Lung (tissue), 11 donors: ENCODE measurements at regions not wholly inside any gene's neighbourhood (a gene's known extent, or its start where the extent isn't known, plus 50 kb on each side); places are given as distances from the start of the nearest gene placed in this dataset.
"Not testable (repeated sequence)": the region's sequence is repeated elsewhere in the genome, so short reads cannot be mapped to it uniquely, and the experiment has no call there.

Experiments used
- ATAC-seq: fragments of 200-7000 bp; cut with Tn5 transposase; one replicate; pipeline ENCODE4 v1.9.1; 2020; ENCODE audit warnings: moderate number of reproducible peaks; ENCODE audit not compliant: insufficient read depth, low FRiP score
- DNase-seq, 3 donors: peaks; one replicate each; pipeline ENCODE4 v3.0.0-alpha.2; 2013 to 2017
- H3K27ac ChIP-seq, 2 donors: one replicate each; pipeline ENCODE4 v1.5.1; 2013; ENCODE audit warnings: mild to moderate bottlenecking in 2 of 2, moderate library complexity in 2 of 2, control low read depth in 1 of 2, inconsistent platforms in 1 of 2, low read depth in 1 of 2, low read length in 1 of 2
- H3K27me3 ChIP-seq, 3 donors: one replicate each; pipeline ENCODE4 v1.5.1; 2013; ENCODE audit warnings: low read length in 2 of 3; ENCODE audit not compliant: control insufficient read depth in 3 of 3, insufficient read depth in 3 of 3
- H3K36me3 ChIP-seq, 4 donors: one replicate each; pipeline ENCODE4 v1.5.1; 2013; ENCODE audit warnings: low read length in 4 of 4, mild to moderate bottlenecking in 1 of 4, moderate library complexity in 1 of 4; ENCODE audit not compliant: control insufficient read depth in 4 of 4, insufficient read depth in 4 of 4
- H3K4me1 ChIP-seq, 5 donors: one replicate each; pipeline ENCODE4 v1.5.1; 2013; ENCODE audit warnings: low read length in 5 of 5, mild to moderate bottlenecking in 2 of 5, moderate library complexity in 1 of 5; ENCODE audit not compliant: control insufficient read depth in 5 of 5, insufficient read depth in 5 of 5
- H3K4me3 ChIP-seq: one replicate; pipeline ENCODE4 v1.5.1; 2013; ENCODE audit warnings: mild to moderate bottlenecking, control low read depth, moderate library complexity
- H3K9ac ChIP-seq, 2 donors: one replicate each; pipeline ENCODE4 v1.5.1; 2013; ENCODE audit warnings: low read length in 2 of 2, control low read depth in 1 of 2; ENCODE audit not compliant: insufficient read depth in 1 of 2
- H3K9me3 ChIP-seq, 4 donors: one replicate each; pipeline ENCODE4 v1.5.1; 2013; ENCODE audit warnings: low read length in 3 of 4, mild to moderate bottlenecking in 1 of 4, moderate library complexity in 1 of 4; ENCODE audit not compliant: control insufficient read depth in 4 of 4, insufficient read depth in 3 of 4
- WGBS, 2 donors: extraction: QIAGEN DNeasy Blood & Tissue Kit; methylation state at CpG; one replicate each; pipeline ENCODE4 v1.1.7; 2013; 5-methylcytosine and 5-hydroxymethylcytosine counted together
- TF ChIP-seq, protein P1 (sequence below): IDR thresholded peaks from 2 replicates; pipeline ENCODE4 v1.5.1; 2012; ENCODE audit warnings: mild to moderate bottlenecking; ENCODE audit errors: control extremely low read depth, extremely low read depth
- donor health status: control.
- donor health status: control.
- donor health status: Bipolar disorder and iron deficiency.
- donor health status: healthy.
- donor health status: DM: yes; HTN: yes; CAD: no.

DNA sequence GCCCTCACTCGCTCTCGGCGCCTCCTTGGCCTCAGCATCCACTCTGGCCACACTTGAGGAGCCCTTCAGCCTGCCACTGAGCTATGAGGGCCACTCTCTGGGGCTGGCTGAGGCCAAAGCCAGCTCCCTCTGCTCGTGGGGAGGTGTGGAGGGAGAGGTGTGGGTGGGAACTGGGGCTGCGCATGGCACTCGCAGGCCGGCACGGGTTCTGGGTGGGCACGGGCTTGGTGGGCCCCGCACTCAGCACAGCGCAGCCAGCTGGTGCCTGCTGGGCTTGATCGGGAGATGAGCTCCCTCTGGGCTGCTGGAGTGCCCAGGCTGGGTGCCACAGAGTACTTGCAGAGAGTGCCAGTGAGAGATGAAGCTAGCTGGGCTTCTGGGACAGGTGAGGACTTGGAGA lies 875.5 kb downstream of the XPNPEP1 start:
- Histone ChIP-seq H3K27me3 (no peaks in the 10 kb centered on the region), H3K4me1 (no peaks in the 10 kb centered on the region), H3K4me3 (no peak overlapping the region), H3K9ac (no peak overlapping the region), H3K36me3 (no peaks in the 10 kb centered on the region), H3K9me3 (peaks cover 0 to 7% (median 0%) of the 10 kb centered on the region in 4 donors), H3K27ac (no peak overlapping the region)
- DNase-seq (no peak), ATAC-seq (no peak)
- TF ChIP-seq, protein P1, sequence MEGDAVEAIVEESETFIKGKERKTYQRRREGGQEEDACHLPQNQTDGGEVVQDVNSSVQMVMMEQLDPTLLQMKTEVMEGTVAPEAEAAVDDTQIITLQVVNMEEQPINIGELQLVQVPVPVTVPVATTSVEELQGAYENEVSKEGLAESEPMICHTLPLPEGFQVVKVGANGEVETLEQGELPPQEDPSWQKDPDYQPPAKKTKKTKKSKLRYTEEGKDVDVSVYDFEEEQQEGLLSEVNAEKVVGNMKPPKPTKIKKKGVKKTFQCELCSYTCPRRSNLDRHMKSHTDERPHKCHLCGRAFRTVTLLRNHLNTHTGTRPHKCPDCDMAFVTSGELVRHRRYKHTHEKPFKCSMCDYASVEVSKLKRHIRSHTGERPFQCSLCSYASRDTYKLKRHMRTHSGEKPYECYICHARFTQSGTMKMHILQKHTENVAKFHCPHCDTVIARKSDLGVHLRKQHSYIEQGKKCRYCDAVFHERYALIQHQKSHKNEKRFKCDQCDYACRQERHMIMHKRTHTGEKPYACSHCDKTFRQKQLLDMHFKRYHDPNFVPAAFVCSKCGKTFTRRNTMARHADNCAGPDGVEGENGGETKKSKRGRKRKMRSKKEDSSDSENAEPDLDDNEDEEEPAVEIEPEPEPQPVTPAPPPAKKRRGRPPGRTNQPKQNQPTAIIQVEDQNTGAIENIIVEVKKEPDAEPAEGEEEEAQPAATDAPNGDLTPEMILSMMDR = no peak
- WGBS, 2 donors = 90 to 95% methylated on average over 12 of the region's 12 CpGs

DNA sequence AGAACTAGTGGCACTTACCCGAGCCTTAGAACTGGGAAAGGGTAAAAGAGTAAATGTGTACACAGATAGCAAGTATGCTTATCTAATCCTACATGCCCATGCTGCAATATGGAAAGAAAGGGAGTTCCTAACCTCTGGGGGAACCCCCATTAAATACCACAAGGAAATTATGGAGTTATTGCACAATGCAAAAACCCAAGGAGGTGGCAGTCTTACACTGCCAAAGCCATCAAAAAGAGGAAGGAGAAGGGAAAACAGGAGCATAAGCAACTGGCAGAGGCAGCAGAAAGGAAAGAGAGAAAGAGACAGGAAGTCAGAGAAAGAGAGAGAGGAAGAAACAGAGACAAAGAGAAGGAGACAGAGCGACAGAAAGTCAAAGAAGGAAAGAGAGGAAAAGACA lies 876.9 kb downstream of the XPNPEP1 start:
- H3K27ac ChIP-seq, H3K4me3 ChIP-seq, H3K4me1 ChIP-seq, H3K27me3 ChIP-seq, ATAC-seq, H3K9ac ChIP-seq, H3K36me3 ChIP-seq, H3K9me3 ChIP-seq, DNase-seq: not testable (repeated sequence)
- 48 to 57% methylated on average over 2 of the region's 2 CpGs for WGBS, 2 donors

DNA sequence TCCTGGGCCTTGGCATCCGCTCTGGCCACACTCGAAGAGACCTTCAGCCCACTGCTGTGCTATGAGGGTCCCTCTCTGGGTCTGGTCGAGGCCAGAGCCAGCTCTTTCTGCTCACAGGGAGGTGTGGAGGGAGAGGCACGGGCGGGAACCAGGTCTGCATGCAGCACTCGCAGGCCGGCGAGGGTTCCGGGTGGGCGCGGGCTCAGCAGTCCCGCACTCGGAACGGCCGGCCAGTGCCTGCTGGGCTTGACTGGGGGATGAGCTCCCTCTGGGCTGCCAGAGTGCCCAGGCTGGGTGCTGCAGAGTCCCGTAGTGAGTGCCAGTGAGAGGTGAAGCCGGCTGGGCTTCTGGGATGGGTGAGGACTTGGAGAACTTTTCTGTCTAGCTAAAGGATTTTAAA lies 882.7 kb downstream of the XPNPEP1 start:
- no peaks in the 10 kb centered on the region for H3K36me3 ChIP-seq
- TF ChIP-seq, protein P1 = no peak
- no peak for ATAC-seq
- H3K9me3 ChIP-seq = peaks cover 0 to 3% (median 0%) of the 10 kb centered on the region in 4 donors
- DNase-seq = no peak
- 91 to 93% methylated on average over 17 of the region's 17 CpGs for WGBS, 2 donors
- H3K27ac ChIP-seq = no peak overlapping the region
- no peaks in the 10 kb centered on the region for H3K4me1 ChIP-seq
- no peaks in the 10 kb centered on the region for H3K27me3 ChIP-seq
- H3K9ac ChIP-seq = no peak overlapping the region
- no peak overlapping the region for H3K4me3 ChIP-seq

DNA sequence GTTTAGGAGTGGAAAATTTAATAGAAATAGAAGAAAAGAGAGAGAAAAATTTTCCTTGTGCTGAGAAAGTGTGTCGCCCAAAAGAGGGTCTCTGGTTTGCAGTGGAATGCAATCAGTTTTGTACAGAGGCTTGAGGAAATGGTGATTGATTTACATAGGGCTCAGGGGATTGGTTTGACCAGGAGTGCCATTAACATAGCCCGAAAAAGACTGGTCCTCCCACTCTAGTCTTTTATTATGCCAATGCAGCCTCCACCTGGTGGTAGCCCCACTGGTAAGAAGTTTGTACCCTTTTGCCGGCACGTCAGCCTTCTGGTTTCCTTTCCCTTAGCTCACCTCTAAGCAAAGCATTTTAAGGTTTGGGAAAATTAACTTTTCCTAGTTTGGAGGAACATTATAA lies 885.3 kb downstream of the XPNPEP1 start:
- Histone ChIP-seq H3K27ac (no peak overlapping the region), H3K36me3 (no peaks in the 10 kb centered on the region), H3K4me3 (no peak overlapping the region), H3K9ac (no peak overlapping the region), H3K27me3 (no peaks in the 10 kb centered on the region), H3K9me3 (peaks cover 0 to 3% (median 0%) of the 10 kb centered on the region in 4 donors), H3K4me1 (no peaks in the 10 kb centered on the region)
- DNase-seq (no peak), ATAC-seq (no peak)
- 68 to 94% methylated on average over 4 of the region's 4 CpGs for WGBS, 2 donors
- TF ChIP-seq, protein P1 = no peak
